Stomach smooth muscle (tissue), 2 donors: ENCODE measurements at regions not wholly inside any gene's neighbourhood (a gene's known extent, or its start where the extent isn't known, plus 50 kb on each side); places are given as distances from the start of the nearest gene placed in this dataset.

ENCODE experiments used
- H3K27ac ChIP-seq: one replicate; pipeline ENCODE4 v1.7.0; 2013; ENCODE audit warnings: mild to moderate bottlenecking, low read length, inconsistent platforms
- H3K27me3 ChIP-seq, 2 donors: one replicate each; pipeline ENCODE4 v1.7.0; 2013; ENCODE audit warnings: low read length in 2 of 2; ENCODE audit not compliant: insufficient read depth in 2 of 2, control insufficient read depth in 1 of 2
- H3K36me3 ChIP-seq, 2 donors: one replicate each; pipeline ENCODE4 v1.7.0; 2013; ENCODE audit warnings: low read length in 2 of 2; ENCODE audit not compliant: control insufficient read depth in 2 of 2, insufficient read depth in 2 of 2
- H3K4me1 ChIP-seq: one replicate; pipeline ENCODE4 v1.7.0; 2013; ENCODE audit warnings: low read length; ENCODE audit not compliant: control insufficient read depth, insufficient read depth
- H3K4me3 ChIP-seq, 2 donors: one replicate each; pipeline ENCODE4 v1.7.0; 2013; ENCODE audit warnings: low read length in 2 of 2
- H3K9ac ChIP-seq, 2 donors: one replicate each; pipeline ENCODE4 v1.7.0; 2013; ENCODE audit warnings: low read length in 2 of 2, mild to moderate bottlenecking in 1 of 2
- H3K9me3 ChIP-seq, 2 donors: one replicate each; pipeline ENCODE4 v1.7.0; 2013; ENCODE audit warnings: low read length in 2 of 2; ENCODE audit not compliant: control insufficient read depth in 2 of 2
- donor health status: healthy.
- donor health status: Pancreatic carcinoma.

- no peak overlapping the region for H3K4me3 ChIP-seq
- no peak overlapping the region for H3K27ac ChIP-seq
- H3K9me3 ChIP-seq, result no peaks in the 10 kb centered on the region
- H3K4me1 ChIP-seq, result no peaks in the 10 kb centered on the region
- H3K9ac ChIP-seq, result no peak overlapping the region
- H3K36me3 ChIP-seq, result no peaks in the 10 kb centered on the region
- no peaks in the 10 kb centered on the region for H3K27me3 ChIP-seq
These were observed 415.0 kb upstream of the ZNF507 start for GRCh38 chr19:31930401-31930800.

GRCh38 chr19:31937983-31938382, 407.4 kb upstream of the ZNF507 start:
- no peak overlapping the region for H3K9ac ChIP-seq
- no peak overlapping the region for H3K4me3 ChIP-seq
- no peaks in the 10 kb centered on the region for H3K27me3 ChIP-seq
- no peaks in the 10 kb centered on the region for H3K4me1 ChIP-seq
- H3K9me3 ChIP-seq, result no peaks in the 10 kb centered on the region
- no peak overlapping the region for H3K27ac ChIP-seq
- no peaks in the 10 kb centered on the region for H3K36me3 ChIP-seq

DNA sequence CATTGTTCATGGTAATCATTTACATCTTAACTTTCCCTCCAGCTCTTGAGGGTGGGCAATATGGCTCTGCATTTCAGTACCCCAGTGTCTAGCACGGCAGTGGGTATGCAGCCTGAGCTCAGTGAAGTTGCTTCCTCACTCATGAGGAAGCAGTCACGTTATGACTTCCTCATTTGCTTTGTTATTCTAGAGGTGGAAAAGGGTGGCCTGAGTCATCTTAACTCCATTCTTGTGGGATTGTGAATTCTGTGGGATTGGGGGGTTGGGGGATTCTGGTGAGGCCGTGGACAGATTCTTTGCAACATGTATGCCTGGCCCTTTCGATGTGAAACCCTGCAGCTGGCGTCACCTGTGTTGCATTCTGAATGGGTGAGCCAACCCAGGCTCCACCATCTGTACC, 406.7 kb upstream of the ZNF507 start:
- no peaks in the 10 kb centered on the region for H3K9me3 ChIP-seq
- H3K4me1 ChIP-seq, result no peaks in the 10 kb centered on the region
- H3K27ac ChIP-seq, result no peak overlapping the region
- no peak overlapping the region for H3K4me3 ChIP-seq
- H3K9ac ChIP-seq, result no peak overlapping the region
- no peaks in the 10 kb centered on the region for H3K27me3 ChIP-seq
- H3K36me3 ChIP-seq, result no peaks in the 10 kb centered on the region

DNA sequence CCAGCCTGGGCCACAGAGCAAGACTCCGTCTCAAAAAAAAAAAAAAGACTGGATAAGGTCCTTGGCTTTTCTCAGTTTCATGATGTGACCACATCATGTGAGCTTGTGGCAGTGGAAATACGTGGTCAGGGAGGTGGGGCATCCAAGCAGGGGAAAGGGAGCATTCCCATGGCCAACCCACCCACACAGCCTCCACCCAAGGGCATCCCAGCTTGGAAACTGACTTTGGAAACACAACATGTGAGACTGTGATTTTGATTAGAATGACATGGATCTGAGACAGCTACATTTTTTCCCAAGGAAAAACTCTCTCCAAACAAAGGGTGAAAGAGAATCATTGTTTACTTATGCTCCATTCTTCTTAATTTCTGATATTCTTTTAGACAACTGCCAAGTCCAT, 405.0 kb upstream of the ZNF507 start:
- no peaks in the 10 kb centered on the region for H3K36me3 ChIP-seq
- no peaks in the 10 kb centered on the region for H3K9me3 ChIP-seq

DNA sequence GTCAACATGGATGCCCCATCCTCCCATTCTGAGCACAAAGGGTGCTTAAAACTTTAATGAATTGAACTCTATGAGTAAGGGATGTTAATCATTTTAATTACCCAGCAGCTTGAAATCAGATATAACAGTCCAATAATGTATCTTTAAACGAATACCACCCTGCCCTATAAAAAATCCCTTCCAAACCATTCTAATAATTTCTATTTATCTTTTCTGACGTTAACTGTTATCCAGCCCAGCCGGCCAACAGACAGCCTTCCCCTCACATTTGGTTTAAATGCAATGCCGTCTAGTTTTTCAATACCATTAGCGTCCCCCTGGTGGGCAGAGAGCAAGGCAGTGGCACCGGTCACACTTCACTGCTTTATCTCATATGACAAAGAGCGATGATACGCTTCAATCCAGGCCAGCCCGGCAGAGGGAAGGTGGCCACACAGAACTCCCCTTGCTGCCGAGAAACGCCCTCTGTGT, 402.2 kb upstream of the ZNF507 start:
- Histone ChIP-seq H3K4me1 (no peaks in the 10 kb centered on the region), H3K27ac (no peak overlapping the region), H3K27me3 (no peaks in the 10 kb centered on the region)

More for the DNA sequence above, 405.0 kb upstream of the ZNF507 start:
- Histone ChIP-seq H3K4me3 (no peak overlapping the region), H3K4me1 (no peaks in the 10 kb centered on the region), H3K27me3 (no peaks in the 10 kb centered on the region), H3K27ac (no peak overlapping the region), H3K9ac (no peak overlapping the region)

DNA sequence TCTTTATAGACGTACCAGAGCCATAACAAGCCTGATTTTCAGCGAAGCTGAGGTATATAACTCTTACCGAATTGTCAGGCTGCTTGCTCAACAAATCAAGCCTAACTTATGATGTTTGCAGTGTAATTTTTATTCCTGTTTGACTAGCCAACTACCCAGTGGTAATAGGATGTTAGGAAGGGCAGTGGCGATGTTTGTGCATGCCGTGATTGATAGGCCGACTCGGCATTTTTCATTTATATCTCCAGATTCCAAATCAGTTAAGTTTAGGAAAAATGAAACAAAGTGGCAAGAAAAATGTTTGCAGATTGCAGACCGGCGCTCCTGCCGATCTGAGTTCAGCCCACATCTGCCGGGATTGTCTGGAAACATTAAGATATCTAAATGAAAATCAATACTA, 401.6 kb upstream of the ZNF507 start:
- no peaks in the 10 kb centered on the region for H3K4me1 ChIP-seq
- H3K9me3 ChIP-seq, result no peaks in the 10 kb centered on the region
- no peaks in the 10 kb centered on the region for H3K36me3 ChIP-seq
- H3K4me3 ChIP-seq, result no peak overlapping the region
- no peak overlapping the region for H3K27ac ChIP-seq
- no peak overlapping the region for H3K9ac ChIP-seq
- H3K27me3 ChIP-seq, result no peaks in the 10 kb centered on the region

More for the DNA sequence above, 402.2 kb upstream of the ZNF507 start:
- Histone ChIP-seq H3K4me3 (no peak overlapping the region), H3K9ac (no peak overlapping the region), H3K9me3 (no peaks in the 10 kb centered on the region), H3K36me3 (no peaks in the 10 kb centered on the region)

- Histone ChIP-seq H3K9ac (no peak overlapping the region), H3K27ac (no peak overlapping the region)
These were observed 401.1 kb upstream of the ZNF507 start for GRCh38 chr19:31944326-31944725.

GRCh38 chr19:31946491-31946890, 398.9 kb upstream of the ZNF507 start:
- no peaks in the 10 kb centered on the region for H3K36me3 ChIP-seq
- no peaks in the 10 kb centered on the region for H3K9me3 ChIP-seq
- no peak overlapping the region for H3K27ac ChIP-seq
- no peaks in the 10 kb centered on the region for H3K4me1 ChIP-seq
- H3K9ac ChIP-seq, result no peak overlapping the region
- H3K27me3 ChIP-seq, result no peaks in the 10 kb centered on the region
- H3K4me3 ChIP-seq, result no peak overlapping the region

More at GRCh38 chr19:31944326-31944725, 401.1 kb upstream of the ZNF507 start:
- H3K27me3 ChIP-seq, result no peaks in the 10 kb centered on the region
- no peak overlapping the region for H3K4me3 ChIP-seq
- no peaks in the 10 kb centered on the region for H3K4me1 ChIP-seq
- no peaks in the 10 kb centered on the region for H3K36me3 ChIP-seq
- H3K9me3 ChIP-seq, result no peaks in the 10 kb centered on the region

DNA sequence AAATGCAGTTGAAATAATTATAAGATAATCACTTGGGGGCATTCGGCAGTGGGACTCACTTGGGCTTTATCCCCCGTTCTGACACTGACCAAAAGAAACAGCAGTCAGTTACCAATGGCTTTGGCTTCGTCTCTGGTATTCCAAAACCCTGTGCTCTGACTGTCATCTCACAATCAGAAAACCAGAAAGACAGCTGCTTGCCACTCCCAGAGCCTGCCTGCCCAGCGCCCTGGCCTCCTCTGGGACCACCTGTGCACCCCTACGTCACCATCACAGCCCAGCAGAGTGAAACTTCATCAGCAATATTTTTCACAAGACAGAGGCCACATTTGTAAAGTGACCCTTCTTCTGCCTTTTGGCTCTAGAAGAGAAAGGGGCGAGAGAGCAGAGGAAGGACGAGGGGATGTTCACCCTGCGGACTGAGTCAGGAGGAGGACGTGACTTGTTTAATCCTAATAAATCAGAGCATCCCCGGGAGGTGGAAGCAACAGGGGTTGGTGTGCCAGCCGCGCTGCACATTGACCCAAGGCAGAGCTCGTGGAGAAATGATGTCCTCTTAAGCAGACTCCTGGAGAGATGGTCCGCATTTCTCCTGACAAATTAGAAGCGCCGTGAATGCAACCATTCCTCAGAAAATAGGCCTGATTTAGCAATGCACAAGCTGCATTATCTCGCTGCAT, 397.8 kb upstream of the ZNF507 start:
- no peak overlapping the region for H3K27ac ChIP-seq
- no peaks in the 10 kb centered on the region for H3K36me3 ChIP-seq
- H3K9me3 ChIP-seq, result no peaks in the 10 kb centered on the region
- no peaks in the 10 kb centered on the region for H3K4me1 ChIP-seq
- no peaks in the 10 kb centered on the region for H3K27me3 ChIP-seq
- H3K9ac ChIP-seq, result no peak overlapping the region
- H3K4me3 ChIP-seq, result no peak overlapping the region

GRCh38 chr19:31952693-31953092, 392.7 kb upstream of the ZNF507 start:
- Histone ChIP-seq H3K4me3 (no peak overlapping the region), H3K4me1 (peaks cover 4% of the 10 kb centered on the region), H3K27me3 (no peaks in the 10 kb centered on the region), H3K9me3 (no peaks in the 10 kb centered on the region), H3K27ac (no peak overlapping the region), H3K36me3 (no peaks in the 10 kb centered on the region), H3K9ac (no peak overlapping the region)

GRCh38 chr19:31955061-31955460, 390.3 kb upstream of the ZNF507 start:
- Histone ChIP-seq H3K36me3 (no peaks in the 10 kb centered on the region), H3K9ac (no peak overlapping the region), H3K27ac (no peak overlapping the region), H3K27me3 (no peaks in the 10 kb centered on the region), H3K9me3 (no peaks in the 10 kb centered on the region), H3K4me1 (peaks cover 4% of the 10 kb centered on the region), H3K4me3 (no peak overlapping the region)
